Breast epithelium (tissue), 4 donors: ENCODE measurements at regions not wholly inside any gene's neighbourhood (a gene's known extent, or its start where the extent isn't known, plus 50 kb on each side); places are given as distances from the start of the nearest gene placed in this dataset.

ENCODE experiments used
- DNase-seq, 2 donors: peaks; one replicate each; pipeline ENCODE4 v3.0.0-alpha.2; 2019; ENCODE audit warnings: low spot score in 2 of 2
- H3K27ac ChIP-seq, 2 donors: fragments of 200-600 bp; sonication (generic) in 1 of 2; one replicate each; pipeline ENCODE4 v1.5.1; 2016 to 2019; ENCODE audit warnings: mild to moderate bottlenecking in 1 of 2
- H3K27me3 ChIP-seq, 2 donors: fragments of 200-600 bp; sonication (generic) in 1 of 2; one replicate each; pipeline versions ENCODE4 v1.5.1 to v1.6.0; 2017 to 2019; ENCODE audit warnings: control low read depth in 1 of 2, mild to moderate bottlenecking in 1 of 2
- H3K36me3 ChIP-seq: fragments of 200-600 bp; one replicate; pipeline ENCODE4 v1.5.1; 2019
- H3K4me1 ChIP-seq, 2 donors: fragments of 200-600 bp; sonication (generic); one replicate each; pipeline ENCODE4 v1.5.1; 2016 to 2019; ENCODE audit warnings: control low read depth in 1 of 2
- H3K4me3 ChIP-seq, 3 donors: fragments of 200-600 bp; sonication (generic); 1 replicate in 2 of 3; 2 replicates in 1 of 3; pipeline ENCODE4 v1.5.1; 2016 to 2019; ENCODE audit warnings: mild to moderate bottlenecking in 3 of 3, moderate library complexity in 2 of 3
- H3K9me3 ChIP-seq, 2 donors: fragments of 200-600 bp; sonication (generic) in 1 of 2; one replicate each; pipeline ENCODE4 v1.5.1; 2016 to 2019; ENCODE audit warnings: control low read depth in 1 of 2
- CTCF ChIP-seq, 3 donors: fragments of 450-650 bp; IDR thresholded peaks; one replicate each; pipeline ENCODE4 v1.5.1; 2016 to 2017; ENCODE audit warnings: antibody characterized with exemption in 3 of 3, mild to moderate bottlenecking in 3 of 3, moderate library complexity in 3 of 3
- POLR2A ChIP-seq: fragments of 450-650 bp; IDR thresholded peaks from one replicate; pipeline ENCODE4 v1.6.1; 2016; ENCODE audit warnings: antibody characterized with exemption, mild to moderate bottlenecking, moderate library complexity
- POLR2AphosphoS5 ChIP-seq, 3 donors: sonication (generic); formaldehyde crosslinking; IDR thresholded peaks; one replicate each; pipeline ENCODE4 v1.6.1; 2017; ENCODE audit warnings: antibody characterized with exemption in 3 of 3
- intact Hi-C: fragments of 100-400 bp; cut with DNase I; formaldehyde crosslinking; loops from one replicate; pipeline ENCODE4 v1.15.1; 2023; ENCODE audit warnings: low total_unique reads

DNA sequence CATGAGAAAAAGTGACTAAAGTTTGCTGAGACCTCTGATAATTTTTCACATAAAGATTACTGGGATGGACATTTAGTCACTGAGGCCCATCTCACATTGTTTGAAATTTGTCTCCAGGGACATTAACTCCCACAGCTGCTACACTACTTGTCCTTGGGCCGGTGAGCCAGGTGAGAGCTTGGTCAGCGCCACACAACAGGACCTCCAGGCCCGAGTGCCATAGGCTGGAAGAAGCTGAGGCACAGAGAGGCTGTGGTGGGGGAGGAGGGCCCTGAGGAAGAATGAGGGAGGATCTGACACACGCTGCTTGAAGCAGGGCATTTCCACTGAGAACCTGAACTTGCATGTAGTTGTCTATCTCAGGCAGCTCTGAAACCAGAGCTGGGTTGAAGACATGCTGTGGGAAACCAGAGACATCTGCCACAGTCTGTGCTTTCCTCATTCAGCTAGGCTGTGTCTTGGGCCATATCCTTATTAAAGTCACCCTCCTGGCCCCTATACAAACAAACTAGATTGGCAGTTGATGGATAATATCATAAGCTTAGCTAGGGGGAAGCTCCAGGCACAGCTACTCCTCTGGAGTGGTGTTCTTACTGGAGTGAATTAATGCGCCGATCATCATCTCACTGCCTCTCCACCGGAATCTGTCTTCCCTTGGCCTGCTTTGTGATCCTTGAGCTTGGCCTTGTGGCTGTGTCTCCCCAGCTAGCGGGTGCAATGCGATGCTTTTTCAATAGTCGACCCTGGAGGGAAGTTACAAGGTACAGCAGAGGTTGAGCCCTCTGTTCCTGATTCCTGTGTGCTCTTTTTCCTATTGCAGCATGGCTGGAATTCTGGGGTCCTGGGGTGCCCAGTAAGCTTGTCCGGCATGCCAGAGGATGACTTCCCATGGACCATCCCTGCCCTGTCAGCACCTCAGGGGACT is 225.3 kb upstream of the B3GAT1 start:
- peaks cover 0 to 6% of the 10 kb centered on the region in 2 donors for H3K27me3 ChIP-seq
- DNase-seq: no peak
- intact Hi-C loops: no loop called here
- no peak overlapping the region for H3K4me3 ChIP-seq
- H3K36me3 ChIP-seq: no peaks in the 10 kb centered on the region
- TF ChIP-seq CTCF (IDR thresholded peaks at IDR 0.05) (no peak), POLR2A (no peak), POLR2AphosphoS5 (IDR thresholded peaks at IDR 0.05) (no peak)
- no peak overlapping the region for H3K27ac ChIP-seq
- H3K9me3 ChIP-seq: no peaks in the 10 kb centered on the region
- H3K4me1 ChIP-seq: no peaks in the 10 kb centered on the region

GRCh38 chr11:134636071-134636470 is 224.0 kb upstream of the B3GAT1 start:
- Histone ChIP-seq H3K9me3 (no peaks in the 10 kb centered on the region), H3K36me3 (no peaks in the 10 kb centered on the region), H3K4me1 (no peaks in the 10 kb centered on the region), H3K27me3 (peaks cover 0 to 6% of the 10 kb centered on the region in 2 donors), H3K4me3 (no peak overlapping the region), H3K27ac (no peak overlapping the region)
- TF ChIP-seq CTCF (IDR thresholded peaks at IDR 0.05): no peak
- no peak for TF ChIP-seq POLR2AphosphoS5 (IDR thresholded peaks at IDR 0.05)
- TF ChIP-seq POLR2A: no peak
- intact Hi-C loops: no loop called here
- no peak for DNase-seq

- intact Hi-C loops: no loop called here
- no peak for DNase-seq
- H3K9me3 ChIP-seq: no peaks in the 10 kb centered on the region
- no peak for TF ChIP-seq POLR2A
- no peak for TF ChIP-seq POLR2AphosphoS5 (IDR thresholded peaks at IDR 0.05)
- TF ChIP-seq CTCF (IDR thresholded peaks at IDR 0.05): no peak
- H3K27ac ChIP-seq: no peak overlapping the region
- H3K4me3 ChIP-seq: no peak overlapping the region
- no peaks in the 10 kb centered on the region for H3K36me3 ChIP-seq
- no peaks in the 10 kb centered on the region for H3K4me1 ChIP-seq
- H3K27me3 ChIP-seq: peaks cover 0 to 6% of the 10 kb centered on the region in 2 donors
These were observed 223.1 kb upstream of the B3GAT1 start for GRCh38 chr11:134634897-134635831.

GRCh38 chr11:134633276-134633675 is 221.2 kb upstream of the B3GAT1 start:
- Histone ChIP-seq H3K27me3 (peaks cover 0 to 4% of the 10 kb centered on the region in 2 donors), H3K4me1 (no peaks in the 10 kb centered on the region), H3K27ac (no peak overlapping the region), H3K4me3 (no peak overlapping the region), H3K9me3 (no peaks in the 10 kb centered on the region), H3K36me3 (no peaks in the 10 kb centered on the region)
- DNase-seq: no peak
- TF ChIP-seq POLR2A: no peak
- TF ChIP-seq CTCF (IDR thresholded peaks at IDR 0.05): no peak
- no peak for TF ChIP-seq POLR2AphosphoS5 (IDR thresholded peaks at IDR 0.05)
- intact Hi-C loops: no loop called here
